GM19351 (cell line): ENCODE measurements at regions not wholly inside any gene's neighbourhood (a gene's known extent, or its start where the extent isn't known, plus 50 kb on each side); places are given as distances from the start of the nearest gene placed in this dataset.

ENCODE experiments used
- ATAC-seq: cut with Tn5 transposase; IDR thresholded peaks from one replicate; pipeline ENCODE4 v1.9.1; 2021; ENCODE audit warnings: mild to moderate bottlenecking, moderate library complexity; ENCODE audit not compliant: unreplicated experiment

- ATAC-seq, result no peak
Observed at GRCh38 chr11:11016943-11017342, 159.1 kb upstream of the ZBED5 start.

DNA sequence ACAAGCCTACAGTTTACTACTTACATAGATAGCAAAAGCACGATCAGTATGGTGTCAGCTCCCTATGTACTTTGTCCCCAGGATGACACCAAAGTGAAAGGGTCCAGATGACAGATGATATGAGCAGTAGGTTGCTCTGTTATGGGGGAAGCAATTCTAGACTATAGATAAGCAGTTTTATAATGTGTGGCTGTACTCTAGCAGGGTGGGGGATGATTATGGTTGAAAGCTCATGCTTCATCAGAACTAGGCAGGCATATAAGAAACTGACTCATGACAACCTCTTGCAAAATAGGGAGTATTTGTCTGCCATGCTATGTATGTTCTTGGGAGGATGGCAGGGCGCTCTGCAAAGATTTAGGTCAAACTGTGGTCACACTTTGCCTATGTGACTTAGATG lies 158.2 kb upstream of the ZBED5 start:
- no peak for ATAC-seq

- no peak for ATAC-seq
Observed at GRCh38 chr11:11011617-11012016, 153.8 kb upstream of the ZBED5 start.

GRCh38 chr11:11010624-11011127 lies 152.8 kb upstream of the ZBED5 start:
- no peak for ATAC-seq

DNA sequence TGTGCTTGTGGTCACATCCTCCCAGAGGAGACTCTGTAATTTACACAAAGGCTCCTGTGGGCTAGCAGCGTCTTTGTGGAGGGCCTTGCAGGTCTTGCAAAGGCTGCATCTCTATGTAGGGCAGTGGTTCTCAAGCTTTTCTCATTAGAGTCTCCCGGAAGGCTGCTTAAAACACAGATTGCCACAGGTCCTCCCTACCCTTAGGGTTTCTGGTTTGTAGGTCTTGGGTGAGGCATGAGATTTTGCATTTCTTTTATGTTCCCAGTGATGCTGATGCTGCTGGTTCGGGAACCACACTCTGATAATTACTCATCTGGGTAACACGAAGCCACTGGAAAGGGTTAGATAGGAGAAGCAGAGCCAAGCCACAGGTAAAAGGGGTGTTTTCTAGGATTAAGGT lies 151.3 kb upstream of the ZBED5 start:
- no peak for ATAC-seq

- no peak for ATAC-seq
Observed at GRCh38 chr11:11004069-11004468, 146.2 kb upstream of the ZBED5 start.

GRCh38 chr11:11003226-11003625 lies 145.4 kb upstream of the ZBED5 start:
- ATAC-seq, result no peak

GRCh38 chr11:11000579-11001283 lies 142.9 kb upstream of the ZBED5 start:
- ATAC-seq, result no peak

DNA sequence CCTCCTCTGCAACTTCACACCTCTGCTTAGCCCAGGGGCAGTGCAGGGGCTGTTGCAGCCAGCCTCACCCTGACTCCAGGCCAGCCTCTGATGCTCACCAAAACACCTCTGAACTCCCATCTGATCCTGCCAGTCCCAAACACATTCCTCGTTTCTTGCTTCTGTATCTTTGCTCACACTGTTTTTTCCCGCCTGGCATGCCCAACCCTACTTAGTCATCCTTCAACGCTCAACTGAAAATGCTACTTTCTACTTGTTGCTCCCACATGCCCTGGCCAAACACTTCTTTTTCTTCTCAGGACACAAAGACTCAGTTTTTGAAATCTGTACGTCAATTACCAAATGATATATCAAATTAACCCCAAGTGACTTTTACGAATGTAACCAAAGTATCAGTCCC lies 140.8 kb upstream of the ZBED5 start:
- no peak for ATAC-seq

DNA sequence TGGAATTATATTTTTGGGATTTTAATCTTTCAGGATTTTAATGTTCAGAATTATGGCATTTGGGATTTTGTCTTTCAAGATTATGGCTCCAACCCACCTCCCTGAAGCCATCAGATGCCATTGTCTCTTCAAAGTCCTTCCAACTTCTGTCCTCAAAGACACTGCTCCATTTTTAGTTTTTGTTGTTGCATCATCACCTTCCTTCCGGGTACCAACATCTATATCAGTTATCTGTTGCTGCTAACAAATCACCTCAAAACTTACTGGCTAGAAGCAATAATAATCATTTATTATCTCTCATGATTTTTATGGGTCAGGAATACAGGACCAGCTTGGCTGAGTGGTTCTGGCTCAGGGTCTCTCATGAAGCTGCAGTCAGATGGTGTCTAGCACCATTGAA lies 138.8 kb upstream of the ZBED5 start:
- ATAC-seq, result no peak

DNA sequence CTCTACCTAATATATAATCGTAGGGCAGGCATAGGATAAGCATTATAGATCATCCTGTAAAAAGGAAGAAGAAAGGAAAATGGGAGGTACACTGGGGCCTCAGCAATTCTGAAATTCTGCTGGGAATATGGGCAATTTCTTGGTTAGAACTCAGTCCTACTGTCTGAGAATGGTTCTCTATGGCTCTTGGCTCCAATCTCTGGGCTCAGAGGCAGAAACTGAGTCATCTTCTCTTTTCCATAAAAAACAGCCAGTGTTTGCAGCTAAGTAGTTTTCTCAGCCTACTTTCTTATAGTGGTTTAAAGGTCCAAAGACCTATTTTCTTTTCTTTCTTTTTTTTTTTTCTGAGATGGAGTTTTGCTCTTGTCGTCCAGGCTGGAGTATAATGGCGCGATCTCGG lies 135.8 kb upstream of the ZBED5 start:
- ATAC-seq, result no peak

- no peak for ATAC-seq
Observed at GRCh38 chr11:10993186-10993585, 135.3 kb upstream of the ZBED5 start.

GRCh38 chr11:10991393-10991792 lies 133.5 kb upstream of the ZBED5 start:
- no peak for ATAC-seq

- ATAC-seq, result no peak
Observed at GRCh38 chr11:10990637-10991193, 132.9 kb upstream of the ZBED5 start.

DNA sequence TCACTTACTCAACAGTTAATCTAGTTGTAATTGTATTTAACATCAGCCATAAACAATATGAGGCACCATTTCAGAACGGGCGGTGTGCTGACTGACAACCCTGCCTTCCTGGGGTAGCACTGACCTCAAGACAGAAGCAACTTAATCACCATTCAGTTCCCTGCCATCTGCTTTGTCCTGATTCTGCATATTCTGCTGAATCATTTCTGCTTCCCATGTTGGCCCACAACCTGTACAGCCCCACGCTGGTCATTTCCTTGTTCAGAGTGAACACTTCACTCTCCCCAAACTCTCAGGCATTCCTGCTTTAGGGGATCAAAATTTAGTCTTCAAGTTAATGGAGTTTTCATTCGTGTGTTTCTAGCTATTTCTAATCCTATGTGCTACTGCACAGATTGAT lies 132.3 kb upstream of the ZBED5 start:
- ATAC-seq, result no peak

- ATAC-seq, result no peak
Observed at GRCh38 chr11:10986006-10986405, 128.2 kb upstream of the ZBED5 start.

DNA sequence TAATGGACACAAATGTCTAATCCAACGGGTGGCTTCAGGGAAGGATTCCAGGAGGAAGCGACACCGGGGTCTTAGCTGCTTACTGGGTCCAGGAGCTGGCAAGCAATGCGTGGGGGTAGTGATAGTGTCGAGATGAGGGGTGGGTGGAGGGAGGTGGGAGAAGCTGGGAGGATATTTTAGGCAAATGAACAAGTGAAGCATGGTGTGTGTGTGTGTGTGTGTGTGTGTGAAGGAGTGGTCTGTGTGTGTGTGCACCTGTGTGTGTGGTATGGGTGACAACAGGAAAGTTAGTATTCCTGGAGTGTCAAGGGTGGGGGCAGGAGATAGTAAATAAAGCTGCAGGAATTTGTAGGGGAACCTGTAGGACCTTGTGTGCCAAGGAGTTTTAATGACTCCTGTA lies 126.9 kb upstream of the ZBED5 start:
- ATAC-seq, result no peak

DNA sequence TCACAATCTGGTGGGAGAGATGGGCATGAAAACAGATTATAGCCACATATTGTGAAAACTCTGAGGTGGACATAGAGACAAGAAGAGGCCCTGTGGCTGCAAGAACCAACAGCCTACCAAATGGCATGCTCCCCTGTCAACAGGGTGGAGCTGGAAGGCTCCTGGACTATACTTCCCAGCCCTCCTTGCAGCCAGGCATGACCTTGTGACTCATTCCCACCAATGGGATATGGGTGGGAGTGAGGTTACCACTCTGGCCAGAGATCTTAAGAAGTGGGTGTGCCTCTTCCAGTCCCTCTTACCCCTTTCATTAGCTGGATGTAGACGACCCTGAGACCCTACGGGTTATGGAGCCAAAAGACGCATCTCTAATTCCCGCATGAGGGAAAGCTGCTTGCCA lies 126.4 kb upstream of the ZBED5 start:
- ATAC-seq, result no peak

- no peak for ATAC-seq
Observed at GRCh38 chr11:10982704-10983510, 125.1 kb upstream of the ZBED5 start.

GRCh38 chr11:10979529-10979928 lies 121.7 kb upstream of the ZBED5 start:
- ATAC-seq, result no peak

- no peak for ATAC-seq
Observed at GRCh38 chr11:10978198-10978597, 120.3 kb upstream of the ZBED5 start.

GRCh38 chr11:10975287-10975721 lies 117.5 kb upstream of the ZBED5 start:
- no peak for ATAC-seq
